ENCODE measurements at regions not wholly inside any gene's neighbourhood (a gene's known extent, or its start where the extent isn't known, plus 50 kb on each side); places are given as distances from the start of the nearest gene placed in this dataset.
A peak's percentile ranks its signal among the peaks of the same experiment; 100 is the strongest.

GRCh38 chr5:123671042-123671441 lies 159.1 kb downstream of the CSNK1G3 start:
- Histone ChIP-seq H4K91ac (ENCODE audit: insufficient read length, low read depth, low read length) (no peak overlapping the region), H3K27me3 (ENCODE audit: insufficient read depth, low read length) (no peaks in the 10 kb centered on the region), H3K23ac (ENCODE audit: insufficient read length, low read depth, low read length) (no peak overlapping the region), H3K79me1 (ENCODE audit: insufficient read depth, low read depth, low read length, poor library complexity, severe bottlenecking) (no peaks in the 10 kb centered on the region), H3K4ac (ENCODE audit: low read depth, low read length) (no peak overlapping the region), H4K8ac (replicated peaks; ENCODE audit: insufficient read length, low read depth, low read length) (no peak overlapping the region), H3K56ac (ENCODE audit: insufficient read length, low read depth, low read length) (no peak overlapping the region), H3K18ac (ENCODE audit: insufficient read length, low read depth, low read length) (no peak overlapping the region), H2BK12ac (ENCODE audit: insufficient read length, low read depth, low read length) (no peak overlapping the region), H3K9ac (ENCODE audit: extremely low read depth, insufficient read length, low read length) (no peak overlapping the region), H2BK15ac (ENCODE audit: low read depth, low read length) (no peak overlapping the region), H2BK5ac (ENCODE audit: insufficient read length, low read length) (no peak overlapping the region), H2AFZ (ENCODE audit: low read length) (no peak overlapping the region), H2BK20ac (ENCODE audit: low read depth, low read length, poor library complexity, severe bottlenecking) (no peak overlapping the region), H4K5ac (ENCODE audit: insufficient read length, low read depth, low read length) (no peak overlapping the region), H3K27ac (ENCODE audit: insufficient read length, low read depth, low read length) (no peak overlapping the region), H3K79me2 (ENCODE audit: insufficient read depth, low read length) (no peaks in the 10 kb centered on the region), H3K4me2 (ENCODE audit: insufficient read depth, insufficient read length, low read length) (no peak overlapping the region), H2AK5ac (ENCODE audit: insufficient read length, low read length) (no peak overlapping the region), H3K4me1 (ENCODE audit: insufficient read depth, low read length) (peaks cover 4% of the 10 kb centered on the region; the same call in 1 of the 2 replicates), H3K9me3 (ENCODE audit: control insufficient read depth, low read depth, low read length) (no peaks in the 10 kb centered on the region), H2BK120ac (ENCODE audit: low read depth, low read length, poor library complexity, severe bottlenecking) (no peak overlapping the region), H3T11ph (ENCODE audit: low read length) (no peak overlapping the region), H3K23me2 (ENCODE audit: insufficient read length, low read depth, low read length, poor library complexity, severe bottlenecking) (no peaks in the 10 kb centered on the region), H3K14ac (ENCODE audit: insufficient read depth, low read length) (no peak overlapping the region), H4K20me1 (ENCODE audit: control insufficient read depth, insufficient read depth, insufficient read length) (no peaks in the 10 kb centered on the region)
- WGBS (ENCODE audit: extremely low coverage, insufficient read length, low lambda C conversion rate): no CpG with 5 or more reads among the region's 4 CpGs
- peak; percentile 29 for DNase-seq
- H3K27ac Mint-ChIP-seq: no peak overlapping the region
- H3K4me1 Mint-ChIP-seq: peaks cover 27 to 30% of the 10 kb centered on the region in 2 experiments
- H3K9me3 Mint-ChIP-seq: peaks cover 11 to 12% of the 10 kb centered on the region in 2 experiments
- TF ChIP-seq, protein P1, sequence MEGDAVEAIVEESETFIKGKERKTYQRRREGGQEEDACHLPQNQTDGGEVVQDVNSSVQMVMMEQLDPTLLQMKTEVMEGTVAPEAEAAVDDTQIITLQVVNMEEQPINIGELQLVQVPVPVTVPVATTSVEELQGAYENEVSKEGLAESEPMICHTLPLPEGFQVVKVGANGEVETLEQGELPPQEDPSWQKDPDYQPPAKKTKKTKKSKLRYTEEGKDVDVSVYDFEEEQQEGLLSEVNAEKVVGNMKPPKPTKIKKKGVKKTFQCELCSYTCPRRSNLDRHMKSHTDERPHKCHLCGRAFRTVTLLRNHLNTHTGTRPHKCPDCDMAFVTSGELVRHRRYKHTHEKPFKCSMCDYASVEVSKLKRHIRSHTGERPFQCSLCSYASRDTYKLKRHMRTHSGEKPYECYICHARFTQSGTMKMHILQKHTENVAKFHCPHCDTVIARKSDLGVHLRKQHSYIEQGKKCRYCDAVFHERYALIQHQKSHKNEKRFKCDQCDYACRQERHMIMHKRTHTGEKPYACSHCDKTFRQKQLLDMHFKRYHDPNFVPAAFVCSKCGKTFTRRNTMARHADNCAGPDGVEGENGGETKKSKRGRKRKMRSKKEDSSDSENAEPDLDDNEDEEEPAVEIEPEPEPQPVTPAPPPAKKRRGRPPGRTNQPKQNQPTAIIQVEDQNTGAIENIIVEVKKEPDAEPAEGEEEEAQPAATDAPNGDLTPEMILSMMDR (conservative IDR thresholded peaks at IDR 0.05): peak; percentile 85
- H3K36me3 Mint-ChIP-seq (ENCODE audit: insufficient read depth in 1 of 3, low read depth in 3 of 3): peaks cover 6 to 14% (median 9%) of the 10 kb centered on the region in 3 experiments; a peak in 5 of 7 replicates
- H3K4me3 Mint-ChIP-seq: no peak overlapping the region
- no peaks in the 10 kb centered on the region for H3K27me3 Mint-ChIP-seq (ENCODE audit: low read depth)
